IgD-negative memory B cell (primary cell): ENCODE measurements at regions not wholly inside any gene's neighbourhood (a gene's known extent, or its start where the extent isn't known, plus 50 kb on each side); places are given as distances from the start of the nearest gene placed in this dataset.

ENCODE experiments used
- H3K27ac Mint-ChIP-seq, 3 donors: one replicate each; pipeline ENCODE4 v1.8.0; 2020 to 2022; ENCODE audit warnings: mild to moderate bottlenecking in 3 of 3, mixed read lengths in 3 of 3, moderate library complexity in 1 of 3
- H3K27me3 Mint-ChIP-seq: one replicate; pipeline ENCODE4 v1.8.0; 2021; ENCODE audit warnings: mixed read lengths
- H3K36me3 Mint-ChIP-seq: one replicate; pipeline ENCODE4 v1.8.0; 2020; ENCODE audit warnings: mild to moderate bottlenecking, mixed read lengths
- H3K4me1 Mint-ChIP-seq, 3 donors: one replicate each; pipeline ENCODE4 v1.8.0; 2020 to 2022; ENCODE audit warnings: mixed read lengths in 3 of 3, mild to moderate bottlenecking in 1 of 3
- H3K4me3 Mint-ChIP-seq, 4 donors: one replicate each; pipeline ENCODE4 v1.8.0; 2020 to 2022; ENCODE audit warnings: mild to moderate bottlenecking in 4 of 4, mixed read lengths in 4 of 4, moderate library complexity in 3 of 4
- H3K9me3 Mint-ChIP-seq, 3 donors: one replicate each; pipeline ENCODE4 v1.8.0; 2020 to 2021; ENCODE audit warnings: mixed read lengths in 3 of 3, mild to moderate bottlenecking in 1 of 3

DNA sequence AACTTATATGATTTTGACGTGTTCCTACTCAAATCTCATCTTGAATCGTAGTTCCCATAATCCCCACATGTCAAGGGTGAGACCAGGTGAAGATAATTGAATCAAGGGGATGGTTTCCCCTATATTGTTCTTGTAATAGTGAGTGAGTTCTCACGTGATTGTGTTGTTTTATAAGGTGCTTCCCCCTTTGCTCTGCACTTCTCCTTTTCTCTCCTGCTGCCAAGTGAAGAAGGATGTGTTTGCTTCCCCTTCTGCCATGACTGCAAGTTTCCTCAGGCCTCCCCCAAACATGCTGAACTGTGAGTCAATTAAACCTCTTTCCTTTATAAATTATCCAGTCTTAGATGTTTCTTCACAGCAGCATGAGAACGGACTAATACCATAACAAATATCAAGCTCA, 83.2 kb downstream of the MANEA start:
- Mint-ChIP-seq H3K27me3 (no peaks in the 10 kb centered on the region), H3K27ac (no peak overlapping the region), H3K4me3 (no peak overlapping the region), H3K4me1 (peaks cover 0 to 2% (median 0%) of the 10 kb centered on the region in 3 donors), H3K36me3 (peaks cover 1% of the 10 kb centered on the region), H3K9me3 (peaks cover 4 to 19% (median 7%) of the 10 kb centered on the region in 3 donors)

GRCh38 chr6:95670011-95670463, 92.7 kb downstream of the MANEA start:
- Mint-ChIP-seq H3K27ac (no peak overlapping the region), H3K4me3 (no peak overlapping the region), H3K27me3 (no peaks in the 10 kb centered on the region), H3K4me1 (no peaks in the 10 kb centered on the region), H3K9me3 (peaks cover 0 to 6% (median 2%) of the 10 kb centered on the region in 3 donors), H3K36me3 (peaks cover 2% of the 10 kb centered on the region)

- H3K4me1 Mint-ChIP-seq = no peaks in the 10 kb centered on the region
Measured at GRCh38 chr6:95676011-95676628, 98.8 kb downstream of the MANEA start.

GRCh38 chr6:95679981-95680380, 102.6 kb downstream of the MANEA start:
- no peaks in the 10 kb centered on the region for H3K4me1 Mint-ChIP-seq
- no peaks in the 10 kb centered on the region for H3K36me3 Mint-ChIP-seq
- H3K4me3 Mint-ChIP-seq = no peak overlapping the region
- no peaks in the 10 kb centered on the region for H3K27me3 Mint-ChIP-seq
- H3K9me3 Mint-ChIP-seq = no peaks in the 10 kb centered on the region
- H3K27ac Mint-ChIP-seq = no peak overlapping the region

More at GRCh38 chr6:95676011-95676628, 98.8 kb downstream of the MANEA start:
- no peak overlapping the region for H3K27ac Mint-ChIP-seq
- peaks cover 2% of the 10 kb centered on the region for H3K36me3 Mint-ChIP-seq
- H3K27me3 Mint-ChIP-seq = no peaks in the 10 kb centered on the region
- H3K4me3 Mint-ChIP-seq = no peak overlapping the region
- no peaks in the 10 kb centered on the region for H3K9me3 Mint-ChIP-seq

- H3K9me3 Mint-ChIP-seq = no peaks in the 10 kb centered on the region
- no peaks in the 10 kb centered on the region for H3K4me1 Mint-ChIP-seq
- no peak overlapping the region for H3K27ac Mint-ChIP-seq
- no peaks in the 10 kb centered on the region for H3K27me3 Mint-ChIP-seq
- H3K36me3 Mint-ChIP-seq = no peaks in the 10 kb centered on the region
- no peak overlapping the region for H3K4me3 Mint-ChIP-seq
Measured at GRCh38 chr6:95681736-95682135, 104.4 kb downstream of the MANEA start.

DNA sequence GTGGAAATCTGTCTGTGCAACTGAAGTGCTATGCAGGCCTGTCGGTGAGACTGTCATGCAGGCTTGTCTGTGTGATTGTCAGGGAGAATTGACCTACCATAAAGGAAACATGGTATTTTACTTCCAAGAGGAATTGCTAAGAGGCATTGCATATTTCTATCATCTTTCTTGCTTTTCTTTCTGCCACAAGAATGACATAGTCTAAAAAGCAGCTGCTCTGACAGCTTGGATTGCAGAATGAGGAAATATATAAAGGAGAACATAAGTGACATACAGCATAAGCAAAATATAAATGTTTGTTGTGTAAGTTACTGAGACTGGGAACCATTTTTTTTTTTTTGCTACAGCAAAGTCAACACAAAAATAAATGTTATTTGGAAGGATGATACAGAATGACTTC, 105.1 kb downstream of the MANEA start:
- Mint-ChIP-seq H3K4me3 (no peak overlapping the region), H3K27me3 (no peaks in the 10 kb centered on the region), H3K4me1 (no peaks in the 10 kb centered on the region), H3K27ac (no peak overlapping the region), H3K36me3 (no peaks in the 10 kb centered on the region), H3K9me3 (no peaks in the 10 kb centered on the region)

GRCh38 chr6:95685822-95686221, 108.5 kb downstream of the MANEA start:
- Mint-ChIP-seq H3K4me1 (peaks cover 0 to 2% (median 0%) of the 10 kb centered on the region in 3 donors), H3K27me3 (no peaks in the 10 kb centered on the region), H3K9me3 (peaks cover 0 to 1% (median 0%) of the 10 kb centered on the region in 3 donors), H3K4me3 (no peak overlapping the region), H3K36me3 (no peaks in the 10 kb centered on the region), H3K27ac (no peak overlapping the region)

- Mint-ChIP-seq H3K9me3 (peaks cover 0 to 3% (median 1%) of the 10 kb centered on the region in 3 donors), H3K27ac (no peak overlapping the region), H3K4me1 (peaks cover 0 to 2% (median 0%) of the 10 kb centered on the region in 3 donors), H3K27me3 (no peaks in the 10 kb centered on the region), H3K36me3 (no peaks in the 10 kb centered on the region), H3K4me3 (no peak overlapping the region)
Measured at GRCh38 chr6:95686272-95686671, 108.9 kb downstream of the MANEA start.

DNA sequence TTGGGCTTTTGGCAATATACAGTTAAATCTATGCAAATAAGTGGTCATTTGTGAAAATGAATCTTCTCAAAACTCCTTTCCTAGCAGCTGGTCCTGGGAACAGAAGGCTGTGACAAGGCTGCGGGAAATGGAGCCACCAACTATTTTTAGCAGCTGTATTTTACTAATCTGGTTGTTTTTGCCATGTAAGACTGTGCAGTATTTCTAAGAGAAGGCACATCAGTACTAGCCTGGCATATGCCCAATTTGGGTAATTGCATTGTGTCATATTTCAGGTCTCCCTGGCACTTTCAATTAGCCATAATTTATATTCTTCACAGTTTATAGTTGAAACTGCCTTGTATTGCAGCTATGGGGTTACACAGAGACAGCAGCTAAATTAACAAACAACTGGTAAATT, 109.6 kb downstream of the MANEA start:
- no peaks in the 10 kb centered on the region for H3K27me3 Mint-ChIP-seq
- no peaks in the 10 kb centered on the region for H3K36me3 Mint-ChIP-seq
- H3K4me3 Mint-ChIP-seq = no peak overlapping the region
- H3K27ac Mint-ChIP-seq = no peak overlapping the region
- H3K4me1 Mint-ChIP-seq = peaks cover 0 to 2% (median 2%) of the 10 kb centered on the region in 3 donors
- H3K9me3 Mint-ChIP-seq = peaks cover 0 to 3% (median 1%) of the 10 kb centered on the region in 3 donors

GRCh38 chr6:95687839-95688238, 110.5 kb downstream of the MANEA start:
- no peak overlapping the region for H3K27ac Mint-ChIP-seq
- peaks cover 0 to 3% (median 1%) of the 10 kb centered on the region in 3 donors for H3K9me3 Mint-ChIP-seq
- peaks cover 0 to 2% (median 2%) of the 10 kb centered on the region in 3 donors for H3K4me1 Mint-ChIP-seq
- no peaks in the 10 kb centered on the region for H3K36me3 Mint-ChIP-seq
- no peak overlapping the region for H3K4me3 Mint-ChIP-seq
- no peaks in the 10 kb centered on the region for H3K27me3 Mint-ChIP-seq

GRCh38 chr6:95690328-95690727, 113.0 kb downstream of the MANEA start:
- Mint-ChIP-seq H3K9me3 (peaks cover 0 to 3% (median 1%) of the 10 kb centered on the region in 3 donors), H3K27me3 (no peaks in the 10 kb centered on the region), H3K36me3 (no peaks in the 10 kb centered on the region), H3K27ac (no peak overlapping the region), H3K4me1 (peaks cover 0 to 2% (median 2%) of the 10 kb centered on the region in 3 donors), H3K4me3 (no peak overlapping the region)

DNA sequence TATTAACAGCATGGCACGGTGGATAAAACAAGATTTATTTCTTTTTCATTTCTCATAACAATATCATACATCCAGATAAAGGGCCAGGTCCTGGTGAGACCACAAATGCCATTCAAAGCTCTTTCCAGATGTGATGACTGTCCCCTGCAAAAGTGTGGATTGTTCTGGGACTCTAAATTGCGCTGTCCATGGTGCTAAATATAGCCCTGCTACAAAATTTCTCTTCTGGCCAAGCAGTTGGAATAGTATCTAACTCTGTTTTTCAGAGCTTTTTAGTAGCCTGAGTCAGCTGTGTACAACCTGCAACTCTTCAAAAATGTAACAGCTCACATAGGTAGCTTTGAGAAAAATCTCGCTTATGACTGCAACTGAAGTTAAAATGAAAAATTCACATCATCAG, 115.8 kb downstream of the MANEA start:
- H3K4me1 Mint-ChIP-seq = peaks cover 0 to 2% (median 2%) of the 10 kb centered on the region in 3 donors
- no peaks in the 10 kb centered on the region for H3K27me3 Mint-ChIP-seq
- peaks cover 0 to 4% (median 3%) of the 10 kb centered on the region in 3 donors for H3K9me3 Mint-ChIP-seq
- no peak overlapping the region for H3K4me3 Mint-ChIP-seq
- H3K27ac Mint-ChIP-seq = no peak overlapping the region
- no peaks in the 10 kb centered on the region for H3K36me3 Mint-ChIP-seq

DNA sequence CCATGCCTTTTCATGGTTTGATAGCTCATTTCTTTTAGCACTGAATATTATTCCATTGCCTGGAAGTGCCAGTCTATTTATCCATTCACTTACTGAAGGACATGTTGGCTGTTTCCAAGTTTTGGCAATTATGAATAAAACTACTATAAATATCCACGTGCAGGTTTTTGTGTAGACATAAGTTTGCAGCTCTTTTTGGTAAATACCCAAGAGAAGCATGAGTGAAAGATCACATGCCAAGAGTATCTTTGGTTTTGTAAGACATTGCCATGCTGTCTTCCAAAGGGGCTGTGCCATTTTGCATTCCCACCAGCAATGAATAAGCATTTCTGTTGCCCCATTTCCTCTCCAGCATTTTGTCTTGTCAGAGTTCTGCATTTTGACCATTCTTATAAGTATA, 120.9 kb downstream of the MANEA start:
- peaks cover 0 to 2% (median 0%) of the 10 kb centered on the region in 3 donors for H3K9me3 Mint-ChIP-seq
- H3K27me3 Mint-ChIP-seq = no peaks in the 10 kb centered on the region
- no peak overlapping the region for H3K27ac Mint-ChIP-seq
- no peaks in the 10 kb centered on the region for H3K36me3 Mint-ChIP-seq
- no peaks in the 10 kb centered on the region for H3K4me1 Mint-ChIP-seq
- no peak overlapping the region for H3K4me3 Mint-ChIP-seq

GRCh38 chr6:95723638-95724037, 146.3 kb downstream of the MANEA start:
- Mint-ChIP-seq H3K27me3 (no peaks in the 10 kb centered on the region), H3K27ac (no peak overlapping the region), H3K9me3 (peaks cover 0 to 7% (median 3%) of the 10 kb centered on the region in 3 donors), H3K36me3 (no peaks in the 10 kb centered on the region), H3K4me3 (no peak overlapping the region), H3K4me1 (no peaks in the 10 kb centered on the region)

- Mint-ChIP-seq H3K4me1 (no peaks in the 10 kb centered on the region), H3K9me3 (no peaks in the 10 kb centered on the region), H3K27me3 (no peaks in the 10 kb centered on the region), H3K4me3 (no peak overlapping the region), H3K36me3 (no peaks in the 10 kb centered on the region), H3K27ac (no peak overlapping the region)
Measured at GRCh38 chr6:95725344-95725743, 148.0 kb downstream of the MANEA start.

GRCh38 chr6:95740157-95740556, 162.8 kb downstream of the MANEA start:
- Mint-ChIP-seq H3K27ac (no peak overlapping the region), H3K4me3 (no peak overlapping the region), H3K4me1 (no peaks in the 10 kb centered on the region), H3K9me3 (no peaks in the 10 kb centered on the region), H3K36me3 (no peaks in the 10 kb centered on the region), H3K27me3 (no peaks in the 10 kb centered on the region)
